Mesothelial cell of epicardium (in vitro differentiated cells): ENCODE measurements at regions not wholly inside any gene's neighbourhood (a gene's known extent, or its start where the extent isn't known, plus 50 kb on each side); places are given as distances from the start of the nearest gene placed in this dataset.

Source experiments
- DNase-seq, 2 experiments: peaks; one replicate each; pipeline ENCODE4 v3.0.0; 2021; ENCODE audit warnings: low spot score in 2 of 2; ENCODE audit not compliant: unreplicated experiment in 2 of 2
- H3K27ac Mint-ChIP-seq: 2 replicates; pipeline ENCODE4 v1.8.0; 2021; ENCODE audit warnings: mixed read lengths
- H3K27me3 Mint-ChIP-seq: 2 replicates; pipeline ENCODE4 v1.8.0; 2021; ENCODE audit warnings: low read depth, mixed read lengths
- H3K36me3 Mint-ChIP-seq: 2 replicates; pipeline ENCODE4 v1.8.0; 2021; ENCODE audit warnings: mixed read lengths
- H3K4me1 Mint-ChIP-seq: 2 replicates; pipeline ENCODE4 v1.8.0; 2021; ENCODE audit warnings: mixed read lengths
- H3K4me3 Mint-ChIP-seq: 2 replicates; pipeline ENCODE4 v1.8.0; 2021; ENCODE audit warnings: mild to moderate bottlenecking, moderate library complexity, mixed read lengths
- H3K9me3 Mint-ChIP-seq: 2 replicates; pipeline ENCODE4 v1.8.0; 2021; ENCODE audit warnings: mixed read lengths
- TF ChIP-seq, protein P1 (sequence below): fragments of 200-600 bp; sonication (generic); IDR thresholded peaks from one replicate; pipeline ENCODE4 v1.5.0; 2021; ENCODE audit warnings: antibody characterized with exemption; ENCODE audit not compliant: unreplicated experiment

DNA sequence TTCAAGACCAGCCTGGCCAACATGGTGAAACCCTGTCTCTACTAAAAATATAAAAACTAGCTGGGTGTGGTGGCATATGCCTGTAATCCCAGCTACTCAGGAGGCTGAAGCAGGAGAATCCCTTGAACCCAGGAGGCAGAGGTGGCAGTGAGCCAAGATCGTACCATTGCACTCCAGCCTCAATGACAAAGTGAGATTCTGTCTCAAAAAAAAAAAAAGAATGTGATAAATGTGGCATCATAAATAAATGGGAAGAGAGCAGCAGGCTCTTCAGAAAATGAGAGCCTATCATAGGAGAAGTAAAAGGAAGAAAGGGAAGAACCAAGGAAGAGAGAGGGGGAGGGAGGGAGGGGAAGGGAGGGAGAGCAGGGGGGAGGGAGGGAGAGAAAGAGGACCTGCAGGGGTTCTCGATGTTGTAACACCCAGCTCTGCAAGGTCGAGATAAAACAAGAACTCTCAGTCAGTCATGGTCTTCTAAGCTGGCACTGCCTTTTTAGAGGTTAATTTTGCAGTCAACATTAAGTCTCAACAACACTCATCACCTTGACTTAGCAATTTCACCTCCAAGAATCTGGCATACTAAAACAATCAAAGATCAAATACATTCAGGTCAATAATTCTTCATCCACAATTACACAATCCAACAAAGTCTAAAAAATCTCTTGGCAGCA, 68.7 kb upstream of the SIMC1 start:
- H3K27ac Mint-ChIP-seq, result no peak overlapping the region
- no peaks in the 10 kb centered on the region for H3K36me3 Mint-ChIP-seq
- H3K27me3 Mint-ChIP-seq, result peaks cover 57% of the 10 kb centered on the region
- H3K4me1 Mint-ChIP-seq, result no peaks in the 10 kb centered on the region
- H3K4me3 Mint-ChIP-seq, result no peak overlapping the region
- DNase-seq, result no peak
- H3K9me3 Mint-ChIP-seq, result no peaks in the 10 kb centered on the region
- TF ChIP-seq, protein P1, sequence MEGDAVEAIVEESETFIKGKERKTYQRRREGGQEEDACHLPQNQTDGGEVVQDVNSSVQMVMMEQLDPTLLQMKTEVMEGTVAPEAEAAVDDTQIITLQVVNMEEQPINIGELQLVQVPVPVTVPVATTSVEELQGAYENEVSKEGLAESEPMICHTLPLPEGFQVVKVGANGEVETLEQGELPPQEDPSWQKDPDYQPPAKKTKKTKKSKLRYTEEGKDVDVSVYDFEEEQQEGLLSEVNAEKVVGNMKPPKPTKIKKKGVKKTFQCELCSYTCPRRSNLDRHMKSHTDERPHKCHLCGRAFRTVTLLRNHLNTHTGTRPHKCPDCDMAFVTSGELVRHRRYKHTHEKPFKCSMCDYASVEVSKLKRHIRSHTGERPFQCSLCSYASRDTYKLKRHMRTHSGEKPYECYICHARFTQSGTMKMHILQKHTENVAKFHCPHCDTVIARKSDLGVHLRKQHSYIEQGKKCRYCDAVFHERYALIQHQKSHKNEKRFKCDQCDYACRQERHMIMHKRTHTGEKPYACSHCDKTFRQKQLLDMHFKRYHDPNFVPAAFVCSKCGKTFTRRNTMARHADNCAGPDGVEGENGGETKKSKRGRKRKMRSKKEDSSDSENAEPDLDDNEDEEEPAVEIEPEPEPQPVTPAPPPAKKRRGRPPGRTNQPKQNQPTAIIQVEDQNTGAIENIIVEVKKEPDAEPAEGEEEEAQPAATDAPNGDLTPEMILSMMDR, result no peak

GRCh38 chr5:176170084-176170483, 68.1 kb upstream of the SIMC1 start:
- TF ChIP-seq, protein P1, result no peak
- DNase-seq, result no peak
- H3K4me1 Mint-ChIP-seq, result no peaks in the 10 kb centered on the region
- no peaks in the 10 kb centered on the region for H3K9me3 Mint-ChIP-seq
- no peak overlapping the region for H3K4me3 Mint-ChIP-seq
- no peak overlapping the region for H3K27ac Mint-ChIP-seq
- peaks cover 55% of the 10 kb centered on the region for H3K27me3 Mint-ChIP-seq
- no peaks in the 10 kb centered on the region for H3K36me3 Mint-ChIP-seq

DNA sequence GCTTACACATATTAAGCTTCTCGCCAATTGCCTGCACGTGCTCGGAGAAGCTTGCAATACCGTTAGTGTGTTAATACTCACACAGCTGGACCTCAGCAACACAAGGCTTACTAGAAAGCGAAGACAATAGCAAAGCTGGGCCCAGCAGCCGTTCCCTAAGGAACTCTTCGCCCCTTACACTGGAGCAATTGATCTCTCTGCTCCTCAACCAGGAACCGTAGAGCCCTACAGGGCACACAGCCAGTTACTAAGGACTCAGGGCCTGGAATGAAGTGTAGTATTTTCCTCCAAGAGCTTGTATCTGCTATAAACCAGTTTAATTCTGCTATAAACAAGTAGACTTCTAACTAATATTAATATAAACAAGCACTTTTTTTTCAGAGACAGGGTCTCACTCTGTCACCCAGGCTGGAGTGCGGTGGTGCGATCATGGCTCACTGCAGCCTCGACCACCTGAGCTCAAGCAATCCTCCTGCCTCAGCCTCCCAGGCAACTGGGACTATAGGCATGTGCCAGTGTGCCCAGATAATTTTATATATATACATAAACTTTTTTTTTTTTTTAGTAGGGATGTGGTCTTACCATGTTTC, 67.0 kb upstream of the SIMC1 start:
- H3K36me3 Mint-ChIP-seq, result no peaks in the 10 kb centered on the region
- H3K27ac Mint-ChIP-seq, result no peak overlapping the region
- no peak overlapping the region for H3K4me3 Mint-ChIP-seq
- H3K9me3 Mint-ChIP-seq, result no peaks in the 10 kb centered on the region
- DNase-seq, result no peak
- TF ChIP-seq, protein P1, result no peak
- peaks cover 60% of the 10 kb centered on the region for H3K27me3 Mint-ChIP-seq
- no peaks in the 10 kb centered on the region for H3K4me1 Mint-ChIP-seq

GRCh38 chr5:176172246-176172645, 66.0 kb upstream of the SIMC1 start:
- Mint-ChIP-seq H3K27ac (no peak overlapping the region), H3K4me1 (no peaks in the 10 kb centered on the region), H3K9me3 (no peaks in the 10 kb centered on the region), H3K36me3 (no peaks in the 10 kb centered on the region), H3K4me3 (no peak overlapping the region), H3K27me3 (peaks cover 64% of the 10 kb centered on the region)
- TF ChIP-seq, protein P1, result no peak
- DNase-seq, result no peak

- Mint-ChIP-seq H3K27me3 (peaks cover 65% of the 10 kb centered on the region), H3K27ac (no peak overlapping the region), H3K4me1 (no peaks in the 10 kb centered on the region), H3K4me3 (no peak overlapping the region), H3K36me3 (no peaks in the 10 kb centered on the region), H3K9me3 (peaks cover 4% of the 10 kb centered on the region)
- no peak for DNase-seq
- TF ChIP-seq, protein P1, result no peak
Measured at GRCh38 chr5:176173647-176174046, 64.6 kb upstream of the SIMC1 start.
